T1000 (cell line): ENCODE measurements at regions not wholly inside any gene's neighbourhood (a gene's known extent, or its start where the extent isn't known, plus 50 kb on each side); places are given as distances from the start of the nearest gene placed in this dataset.

ENCODE experiments used
- DNase-seq: peaks from one replicate; lab custom pipeline; 2025; ENCODE audit warnings: mixed read lengths; lab: John Stamatoyannopoulos, UW

GRCh38 chr21:28827422-28827821, 165.3 kb downstream of the LTN1 start:
- no peak for DNase-seq

- no peak for DNase-seq
Observed at GRCh38 chr21:28826569-28826968, 166.1 kb downstream of the LTN1 start.

- DNase-seq = no peak
Observed at GRCh38 chr21:28826021-28826420, 166.7 kb downstream of the LTN1 start.

- DNase-seq = no peak
Observed at GRCh38 chr21:28823429-28823828, 169.2 kb downstream of the LTN1 start.

- DNase-seq = no peak
Observed at GRCh38 chr21:28822486-28823335, 170.0 kb downstream of the LTN1 start.

GRCh38 chr21:28822123-28822399, 170.6 kb downstream of the LTN1 start:
- no peak for DNase-seq

- DNase-seq = no peak
Observed at GRCh38 chr21:28821276-28822122, 171.2 kb downstream of the LTN1 start.

GRCh38 chr21:28818663-28819278, 173.9 kb downstream of the LTN1 start:
- DNase-seq = no peak

- DNase-seq = no peak
Observed at GRCh38 chr21:28817871-28818270, 174.8 kb downstream of the LTN1 start.

- DNase-seq = no peak
Observed at GRCh38 chr21:28811860-28812259, 180.8 kb downstream of the LTN1 start.

- DNase-seq = no peak
Observed at GRCh38 chr21:28810826-28811524, 181.7 kb downstream of the LTN1 start.

GRCh38 chr21:28805885-28806284, 186.8 kb downstream of the LTN1 start:
- DNase-seq = no peak

- no peak for DNase-seq
Observed at GRCh38 chr21:28804089-28804670, 188.5 kb downstream of the LTN1 start.

- no peak for DNase-seq
Observed at GRCh38 chr21:28801906-28802305, 190.8 kb downstream of the LTN1 start.

GRCh38 chr21:28799926-28800325, 192.8 kb downstream of the LTN1 start:
- DNase-seq = no peak

GRCh38 chr21:28798798-28799197, 193.9 kb downstream of the LTN1 start:
- no peak for DNase-seq

- no peak for DNase-seq
Observed at GRCh38 chr21:28795251-28795650, 197.4 kb downstream of the LTN1 start.

- DNase-seq = no peak
Observed at GRCh38 chr21:28794371-28794851, 198.3 kb downstream of the LTN1 start.

GRCh38 chr21:28793043-28793442, 199.6 kb downstream of the LTN1 start:
- no peak for DNase-seq

- no peak for DNase-seq
Observed at GRCh38 chr21:28791595-28792282, 200.9 kb downstream of the LTN1 start.

- DNase-seq = no peak
Observed at GRCh38 chr21:28790335-28790734, 202.3 kb downstream of the LTN1 start.
